Lower leg skin (tissue), 4 donors: ENCODE measurements at regions not wholly inside any gene's neighbourhood (a gene's known extent, or its start where the extent isn't known, plus 50 kb on each side); places are given as distances from the start of the nearest gene placed in this dataset.
"Not testable (repeated sequence)": the region's sequence is repeated elsewhere in the genome, so short reads cannot be mapped to it uniquely, and the experiment has no call there.

Experiments used
- DNase-seq, 2 donors: peaks; one replicate each; pipeline ENCODE4 v3.0.0-alpha.2; 2019; ENCODE audit warnings: low spot score in 2 of 2
- H3K4me3 ChIP-seq: fragments of 200-600 bp; sonication (generic); 2 replicates; pipeline ENCODE4 v1.5.1; 2017; ENCODE audit warnings: mild to moderate bottlenecking, low read depth; ENCODE audit not compliant: poor library complexity, severe bottlenecking
- POLR2A ChIP-seq, 2 donors: fragments of 450-650 bp; IDR thresholded peaks; one replicate each; pipeline ENCODE4 v1.6.1; 2016 to 2017; ENCODE audit warnings: antibody characterized with exemption in 2 of 2, mild to moderate bottlenecking in 1 of 2, moderate library complexity in 1 of 2
- WGBS, 2 donors: methylation state at CpG; one replicate each; pipeline ENCODE4 v1.1.5; 2018; 5-methylcytosine and 5-hydroxymethylcytosine counted together
- intact Hi-C: fragments of 100-400 bp; cut with DNase I; formaldehyde crosslinking; loops from one replicate; pipeline ENCODE4 v1.15.0; 2023; ENCODE audit warnings: low total_unique reads
- TF ChIP-seq, protein P1 (sequence below), 3 donors: fragments of 450-650 bp; IDR thresholded peaks; one replicate each; pipeline ENCODE4 v1.5.1; 2016; ENCODE audit warnings: antibody characterized with exemption in 3 of 3, mild to moderate bottlenecking in 3 of 3, moderate library complexity in 2 of 3

DNA sequence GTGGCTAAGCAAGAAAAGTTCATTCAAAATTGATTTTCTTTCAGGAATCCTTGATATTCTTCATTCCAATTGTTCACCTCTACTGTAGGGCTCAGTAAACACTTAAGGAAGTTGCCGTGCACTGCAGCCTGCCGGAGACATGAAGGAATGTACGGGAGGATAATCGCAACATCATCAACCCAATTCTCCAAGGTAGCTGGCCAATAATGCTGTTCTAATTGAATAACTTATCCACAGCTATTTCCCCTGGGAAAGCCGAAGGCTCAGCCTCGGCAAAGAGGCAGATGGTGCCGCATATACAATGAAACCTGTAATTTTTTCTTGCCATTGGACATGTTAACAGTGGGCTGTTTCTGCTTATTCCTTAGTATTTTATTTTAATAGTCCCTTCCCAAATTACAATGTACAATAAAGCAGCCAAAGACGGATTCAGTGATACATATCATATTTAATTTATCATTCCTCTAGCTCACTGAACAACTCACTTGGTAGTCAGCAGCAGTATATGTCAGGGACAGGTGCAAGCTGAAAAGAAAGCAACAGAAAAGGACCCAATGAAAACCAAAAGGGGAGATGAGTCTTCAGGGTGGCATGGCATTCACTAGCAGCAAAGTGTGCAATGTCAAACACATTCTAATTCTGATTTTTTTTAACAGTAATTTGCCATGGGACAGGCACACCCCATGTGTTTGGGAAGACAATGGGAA lies 420.5 kb upstream of the KLF12 start:
- TF ChIP-seq POLR2A (IDR thresholded peaks at IDR 0.05) = no peak
- TF ChIP-seq, protein P1, sequence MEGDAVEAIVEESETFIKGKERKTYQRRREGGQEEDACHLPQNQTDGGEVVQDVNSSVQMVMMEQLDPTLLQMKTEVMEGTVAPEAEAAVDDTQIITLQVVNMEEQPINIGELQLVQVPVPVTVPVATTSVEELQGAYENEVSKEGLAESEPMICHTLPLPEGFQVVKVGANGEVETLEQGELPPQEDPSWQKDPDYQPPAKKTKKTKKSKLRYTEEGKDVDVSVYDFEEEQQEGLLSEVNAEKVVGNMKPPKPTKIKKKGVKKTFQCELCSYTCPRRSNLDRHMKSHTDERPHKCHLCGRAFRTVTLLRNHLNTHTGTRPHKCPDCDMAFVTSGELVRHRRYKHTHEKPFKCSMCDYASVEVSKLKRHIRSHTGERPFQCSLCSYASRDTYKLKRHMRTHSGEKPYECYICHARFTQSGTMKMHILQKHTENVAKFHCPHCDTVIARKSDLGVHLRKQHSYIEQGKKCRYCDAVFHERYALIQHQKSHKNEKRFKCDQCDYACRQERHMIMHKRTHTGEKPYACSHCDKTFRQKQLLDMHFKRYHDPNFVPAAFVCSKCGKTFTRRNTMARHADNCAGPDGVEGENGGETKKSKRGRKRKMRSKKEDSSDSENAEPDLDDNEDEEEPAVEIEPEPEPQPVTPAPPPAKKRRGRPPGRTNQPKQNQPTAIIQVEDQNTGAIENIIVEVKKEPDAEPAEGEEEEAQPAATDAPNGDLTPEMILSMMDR (IDR thresholded peaks at IDR 0.05) = no peak

DNA sequence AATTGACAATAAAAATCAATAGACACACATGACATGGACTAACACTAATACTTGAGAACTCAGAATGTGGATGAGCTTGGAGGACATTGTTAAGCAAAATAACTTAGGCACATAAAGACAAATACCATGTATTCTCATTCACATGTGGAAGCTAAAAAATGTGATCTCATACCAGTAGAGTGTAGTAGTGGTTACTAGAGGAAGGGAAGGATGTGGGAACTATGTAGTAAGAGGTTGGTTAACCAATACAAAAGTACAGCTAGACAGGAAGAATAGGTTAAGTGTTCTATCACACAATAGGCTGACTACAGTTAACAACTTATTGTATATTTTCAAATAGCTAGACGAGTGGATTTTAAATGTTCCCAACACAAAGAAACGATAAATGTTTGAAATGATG lies 415.8 kb upstream of the KLF12 start:
- TF ChIP-seq, protein P1 (IDR thresholded peaks at IDR 0.05) = no peak
- TF ChIP-seq POLR2A (IDR thresholded peaks at IDR 0.05) = no peak
- intact Hi-C loops = no loop called here
- no peak overlapping the region for H3K4me3 ChIP-seq
- DNase-seq = no peak
- 77 to 83% methylated on average over 2 of the region's 2 CpGs for WGBS, 2 donors

More for the DNA sequence above, 420.5 kb upstream of the KLF12 start:
- intact Hi-C loops = no loop called here
- no peak for DNase-seq
- H3K4me3 ChIP-seq = no peak overlapping the region
- 82 to 89% methylated on average over 8 of the region's 8 CpGs for WGBS, 2 donors

DNA sequence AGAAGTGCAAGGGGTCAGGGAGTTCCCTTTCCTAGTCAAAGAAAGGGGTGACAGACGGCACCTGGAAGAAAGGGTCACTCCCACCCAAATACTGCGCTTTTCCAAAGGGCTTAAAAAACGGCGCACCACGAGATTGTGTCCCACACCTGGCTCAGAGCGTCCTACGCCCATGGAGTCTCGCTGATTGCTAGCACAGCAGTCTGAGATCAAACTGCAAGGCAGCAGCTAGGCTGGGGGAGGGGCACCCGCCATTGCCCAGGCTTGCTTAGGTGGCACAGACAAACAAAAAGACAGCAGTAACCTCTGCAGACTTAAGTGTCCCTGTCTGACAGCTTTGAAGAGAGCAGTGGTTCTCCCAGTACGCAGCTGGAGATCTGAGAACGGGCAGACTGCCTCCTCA lies 402.4 kb upstream of the KLF12 start:
- DNase-seq, intact Hi-C loops, H3K4me3 ChIP-seq: not testable (repeated sequence)
- WGBS, 2 donors = 89 to 92% methylated on average over 9 to 11 of the region's 11 CpGs

DNA sequence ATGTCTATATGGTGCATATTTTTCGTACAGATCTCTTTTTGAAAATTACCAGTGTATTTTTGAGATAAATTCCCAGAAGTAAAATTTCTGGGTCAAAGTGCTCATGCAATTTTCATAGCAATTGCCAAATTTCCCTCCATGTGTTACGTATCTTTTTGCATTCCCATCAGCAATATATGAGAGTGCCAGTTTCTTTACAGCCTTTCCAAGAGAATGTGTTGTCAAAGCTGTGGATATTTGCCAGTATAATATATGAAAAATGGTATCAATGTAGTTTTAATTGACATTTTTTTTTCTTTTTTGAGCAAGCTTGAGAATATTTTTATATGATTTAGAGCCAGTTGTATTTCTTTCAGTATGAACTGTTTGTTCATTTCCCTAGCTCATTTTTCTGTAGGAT lies 399.0 kb upstream of the KLF12 start:
- WGBS, 2 donors = 71 to 72% methylated on average over 2 of the region's 2 CpGs
- H3K4me3 ChIP-seq = no peak overlapping the region
- intact Hi-C loops = no loop called here
- no peak for DNase-seq
- no peak for TF ChIP-seq POLR2A (IDR thresholded peaks at IDR 0.05)
- TF ChIP-seq, protein P1 (IDR thresholded peaks at IDR 0.05) = no peak

DNA sequence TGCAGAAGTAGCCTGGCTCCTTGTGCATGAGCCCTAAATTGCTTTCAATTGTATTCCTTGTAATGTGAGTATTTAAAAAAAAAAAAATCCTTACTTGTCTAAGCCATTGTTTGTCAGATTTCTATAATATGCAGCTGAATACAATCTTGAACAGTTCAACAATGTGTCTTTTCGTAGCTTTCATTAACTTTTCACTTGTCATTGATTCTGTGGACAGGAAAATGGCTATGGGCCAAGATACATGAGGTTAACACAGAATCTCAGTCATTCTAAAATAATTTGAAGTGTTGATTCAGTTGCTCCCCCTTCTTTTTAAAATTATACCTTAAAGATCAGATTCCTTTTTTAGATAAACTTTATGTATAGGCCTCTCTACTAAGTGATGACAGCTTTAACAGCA lies 395.8 kb upstream of the KLF12 start:
- no peak for DNase-seq
- no peak for TF ChIP-seq POLR2A (IDR thresholded peaks at IDR 0.05)
- TF ChIP-seq, protein P1 (IDR thresholded peaks at IDR 0.05) = no peak
- intact Hi-C loops = no loop called here

DNA sequence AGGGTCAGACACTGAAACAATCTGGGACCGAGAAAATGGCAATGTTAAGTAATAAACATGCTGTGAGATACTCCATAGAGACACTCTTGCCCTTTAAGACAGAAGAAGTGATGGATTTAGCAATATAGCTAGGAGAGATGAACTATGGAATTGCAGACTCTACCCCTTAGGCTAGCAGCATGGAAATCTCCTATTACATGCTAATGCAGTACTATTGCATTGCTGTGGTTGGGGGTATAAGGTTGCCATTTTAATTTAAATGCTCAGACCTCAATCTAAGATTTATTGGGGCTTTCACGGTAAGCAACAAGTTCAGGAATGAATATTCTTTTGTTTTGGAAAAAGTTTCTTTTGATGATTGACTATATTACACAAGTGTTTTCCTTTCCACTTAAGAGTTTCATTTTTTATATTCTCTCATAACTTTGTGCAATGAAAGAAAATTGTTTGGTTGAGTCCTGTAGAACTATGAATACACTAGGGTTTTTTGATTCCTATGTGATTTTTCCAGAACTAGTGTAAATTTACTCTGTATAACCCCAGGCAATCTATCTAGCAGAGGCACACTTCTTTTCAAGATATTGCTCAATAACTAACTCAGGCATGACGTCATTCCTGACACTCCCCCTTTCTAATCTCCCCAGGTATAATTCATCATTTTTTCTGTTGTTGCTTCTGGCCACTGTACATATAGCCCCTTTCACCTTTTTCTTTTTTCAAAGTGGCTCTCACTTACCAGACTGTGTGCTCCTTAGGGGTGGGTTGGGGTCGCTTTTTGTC lies 394.7 kb upstream of the KLF12 start:
- no peak overlapping the region for H3K4me3 ChIP-seq
- TF ChIP-seq POLR2A (IDR thresholded peaks at IDR 0.05) = no peak
- TF ChIP-seq, protein P1 (IDR thresholded peaks at IDR 0.05) = no peak
- WGBS, 2 donors = 72 to 77% methylated on average over 4 of the region's 4 CpGs
- no peak for DNase-seq
- intact Hi-C loops = no loop called here

More for the DNA sequence above, 395.8 kb upstream of the KLF12 start:
- H3K4me3 ChIP-seq = no peak overlapping the region
- WGBS, 2 donors = 69 to 78% methylated on average over 1 of the region's 1 CpG
